ENCODE measurements at regions not wholly inside any gene's neighbourhood (a gene's known extent, or its start where the extent isn't known, plus 50 kb on each side); places are given as distances from the start of the nearest gene placed in this dataset.

GRCh38 chr7:95694334-95694733, 78.0 kb upstream of the DYNC1I1 start:
- no peak for DNase-seq (ENCODE audit: extremely low read depth, insufficient read length)
- TF ChIP-seq CTCF (IDR thresholded peaks at IDR 0.05; ENCODE audit: insufficient read depth, low read length, poor library complexity, severe bottlenecking), result no peak
- no peaks in the 10 kb centered on the region for H3K27me3 ChIP-seq (replicated peaks; ENCODE audit: control insufficient read depth, insufficient read depth, low read length)
- H3K36me3 ChIP-seq (ENCODE audit: control insufficient read depth, insufficient read depth, low read length), result no peaks in the 10 kb centered on the region
- H3K4me3 ChIP-seq (replicated peaks; ENCODE audit: low read depth, low read length), result no peak overlapping the region

DNA sequence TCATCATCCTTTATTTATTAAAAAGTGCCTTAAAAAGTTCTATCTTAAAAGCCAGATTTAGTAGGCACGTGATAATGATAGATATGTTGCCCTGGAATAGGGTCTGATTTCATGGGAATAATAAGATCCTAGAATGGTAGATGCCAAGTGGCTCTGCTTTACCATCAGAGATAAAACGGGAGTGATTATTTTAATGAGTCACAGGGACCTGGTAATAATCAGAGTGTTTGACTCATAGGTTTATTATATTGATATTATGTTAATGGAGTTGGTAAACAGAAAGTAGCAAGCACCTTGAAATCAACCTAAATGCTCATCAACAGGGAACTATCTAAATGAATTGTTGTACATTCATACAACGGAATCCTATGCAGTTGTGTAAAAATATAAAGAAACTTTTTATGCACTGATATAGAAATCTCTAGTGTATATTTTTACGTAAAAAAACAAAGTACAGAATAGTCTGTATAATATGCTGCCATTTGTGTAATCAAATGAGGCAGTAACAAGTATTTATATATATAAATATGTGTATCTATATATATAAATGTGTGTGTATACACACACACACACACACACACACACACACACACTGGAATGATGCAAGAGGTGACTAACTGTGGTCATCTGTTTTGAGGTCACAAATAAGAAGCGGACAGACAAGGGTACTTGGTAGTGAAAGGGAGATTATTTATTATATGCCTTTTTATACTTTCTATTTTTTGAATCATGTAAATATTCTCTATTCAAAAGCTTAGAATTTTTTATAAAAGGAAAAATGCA, 78.6 kb upstream of the DYNC1I1 start:
- no peak for DNase-seq (ENCODE audit: extremely low read depth, insufficient read length)
- no peaks in the 10 kb centered on the region for H3K27me3 ChIP-seq (replicated peaks; ENCODE audit: control insufficient read depth, insufficient read depth, low read length)
- no peaks in the 10 kb centered on the region for H3K36me3 ChIP-seq (ENCODE audit: control insufficient read depth, insufficient read depth, low read length)
- no peak overlapping the region for H3K4me3 ChIP-seq (replicated peaks; ENCODE audit: low read depth, low read length)
- no peak for TF ChIP-seq CTCF (IDR thresholded peaks at IDR 0.05; ENCODE audit: insufficient read depth, low read length, poor library complexity, severe bottlenecking)

- TF ChIP-seq CTCF (IDR thresholded peaks at IDR 0.05; ENCODE audit: insufficient read depth, low read length, poor library complexity, severe bottlenecking), result no peak
- Histone ChIP-seq H3K27me3 (replicated peaks; ENCODE audit: control insufficient read depth, insufficient read depth, low read length) (no peaks in the 10 kb centered on the region), H3K4me3 (replicated peaks; ENCODE audit: low read depth, low read length) (no peak overlapping the region), H3K36me3 (ENCODE audit: control insufficient read depth, insufficient read depth, low read length) (no peaks in the 10 kb centered on the region)
- no peak for DNase-seq (ENCODE audit: extremely low read depth, insufficient read length)
Observed at GRCh38 chr7:95691464-95691863, 80.9 kb upstream of the DYNC1I1 start.

GRCh38 chr7:95690367-95690947, 81.9 kb upstream of the DYNC1I1 start:
- Histone ChIP-seq H3K4me3 (replicated peaks; ENCODE audit: low read depth, low read length) (no peak overlapping the region), H3K36me3 (ENCODE audit: control insufficient read depth, insufficient read depth, low read length) (no peaks in the 10 kb centered on the region), H3K27me3 (replicated peaks; ENCODE audit: control insufficient read depth, insufficient read depth, low read length) (no peaks in the 10 kb centered on the region)
- TF ChIP-seq CTCF (IDR thresholded peaks at IDR 0.05; ENCODE audit: insufficient read depth, low read length, poor library complexity, severe bottlenecking), result peak; percentile 45
- DNase-seq (ENCODE audit: extremely low read depth, insufficient read length), result peak; percentile 25

DNA sequence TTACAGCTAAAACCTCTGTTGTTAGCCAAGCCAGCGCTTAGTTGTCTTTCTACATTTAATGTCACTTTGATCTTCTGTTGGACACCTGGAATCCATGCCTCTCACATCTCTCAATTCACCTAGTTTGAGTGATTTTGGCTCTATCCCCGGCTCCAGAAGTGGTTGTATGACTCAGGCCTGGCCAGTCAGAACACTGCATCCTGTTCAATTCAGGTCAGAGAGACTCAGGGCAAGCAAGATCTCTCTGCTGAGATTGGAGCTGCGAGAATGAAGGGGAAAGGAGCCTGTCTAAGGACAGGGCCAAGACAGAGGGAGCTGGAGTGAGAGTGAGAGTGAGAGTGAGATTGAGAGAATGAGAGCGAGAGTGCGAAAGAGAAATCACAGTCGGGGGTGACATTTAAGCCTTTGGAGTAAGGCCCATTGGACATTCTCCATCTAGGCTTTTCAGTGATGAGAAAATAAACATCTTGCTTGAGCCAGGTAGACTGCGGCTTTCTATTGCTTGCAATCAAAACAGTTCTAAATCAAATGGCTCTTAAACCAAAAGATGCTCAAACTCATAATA, 83.3 kb upstream of the DYNC1I1 start:
- no peak for DNase-seq (ENCODE audit: extremely low read depth, insufficient read length)
- Histone ChIP-seq H3K36me3 (ENCODE audit: control insufficient read depth, insufficient read depth, low read length) (no peaks in the 10 kb centered on the region), H3K27me3 (replicated peaks; ENCODE audit: control insufficient read depth, insufficient read depth, low read length) (no peaks in the 10 kb centered on the region), H3K4me3 (replicated peaks; ENCODE audit: low read depth, low read length) (no peak overlapping the region)
- TF ChIP-seq CTCF (IDR thresholded peaks at IDR 0.05; ENCODE audit: insufficient read depth, low read length, poor library complexity, severe bottlenecking), result no peak

Measured in GM06990 (cell line).